Astrocyte of the cerebellum (primary cell): ENCODE measurements at regions not wholly inside any gene's neighbourhood (a gene's known extent, or its start where the extent isn't known, plus 50 kb on each side); places are given as distances from the start of the nearest gene placed in this dataset.

ENCODE experiments used
- DNase-seq: peaks from one replicate; pipeline ENCODE4 v3.0.0-alpha.2; 2011; ENCODE audit warnings: low read depth
- H3K4me3 ChIP-seq: 2 replicates; pipeline ENCODE4 v1.5.1; 2011; ENCODE audit warnings: mild to moderate bottlenecking, low read depth, low read length, moderate library complexity
- in situ Hi-C: cut with HindIII; loops from 2 replicates; pipeline ENCODE4 v1.10.0; 2017; ENCODE audit warnings: low sequenced_read_pairs
- TF ChIP-seq, protein P1 (sequence below): IDR thresholded peaks from 2 replicates; pipeline ENCODE4 v1.5.1; 2012; ENCODE audit warnings: low read length, low read depth, moderate library complexity, mild to moderate bottlenecking; ENCODE audit errors: missing control alignments

DNA sequence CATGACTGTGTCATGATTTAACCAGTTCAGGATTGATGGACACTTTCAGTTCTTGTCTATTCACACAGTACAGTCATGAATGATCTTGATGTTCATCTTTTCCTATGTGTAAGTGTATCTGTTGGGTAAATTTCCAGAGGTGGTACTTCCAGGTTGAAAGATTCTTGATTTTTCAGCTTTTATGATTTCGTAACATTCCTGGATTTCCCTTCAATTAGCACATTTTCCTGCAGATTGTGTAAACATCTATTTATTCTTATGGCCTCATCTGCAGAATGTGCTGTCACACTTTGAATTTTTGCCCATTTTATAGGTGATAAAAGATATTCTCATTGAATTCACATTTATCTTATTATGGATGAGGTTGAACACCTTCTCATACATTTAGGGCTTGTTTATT, 222.0 kb upstream of the FOXQ1 start:
- H3K4me3 ChIP-seq, result no peak overlapping the region
- DNase-seq, result no peak
- TF ChIP-seq, protein P1, sequence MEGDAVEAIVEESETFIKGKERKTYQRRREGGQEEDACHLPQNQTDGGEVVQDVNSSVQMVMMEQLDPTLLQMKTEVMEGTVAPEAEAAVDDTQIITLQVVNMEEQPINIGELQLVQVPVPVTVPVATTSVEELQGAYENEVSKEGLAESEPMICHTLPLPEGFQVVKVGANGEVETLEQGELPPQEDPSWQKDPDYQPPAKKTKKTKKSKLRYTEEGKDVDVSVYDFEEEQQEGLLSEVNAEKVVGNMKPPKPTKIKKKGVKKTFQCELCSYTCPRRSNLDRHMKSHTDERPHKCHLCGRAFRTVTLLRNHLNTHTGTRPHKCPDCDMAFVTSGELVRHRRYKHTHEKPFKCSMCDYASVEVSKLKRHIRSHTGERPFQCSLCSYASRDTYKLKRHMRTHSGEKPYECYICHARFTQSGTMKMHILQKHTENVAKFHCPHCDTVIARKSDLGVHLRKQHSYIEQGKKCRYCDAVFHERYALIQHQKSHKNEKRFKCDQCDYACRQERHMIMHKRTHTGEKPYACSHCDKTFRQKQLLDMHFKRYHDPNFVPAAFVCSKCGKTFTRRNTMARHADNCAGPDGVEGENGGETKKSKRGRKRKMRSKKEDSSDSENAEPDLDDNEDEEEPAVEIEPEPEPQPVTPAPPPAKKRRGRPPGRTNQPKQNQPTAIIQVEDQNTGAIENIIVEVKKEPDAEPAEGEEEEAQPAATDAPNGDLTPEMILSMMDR, result no peak
- in situ Hi-C loops, result no loop called here

DNA sequence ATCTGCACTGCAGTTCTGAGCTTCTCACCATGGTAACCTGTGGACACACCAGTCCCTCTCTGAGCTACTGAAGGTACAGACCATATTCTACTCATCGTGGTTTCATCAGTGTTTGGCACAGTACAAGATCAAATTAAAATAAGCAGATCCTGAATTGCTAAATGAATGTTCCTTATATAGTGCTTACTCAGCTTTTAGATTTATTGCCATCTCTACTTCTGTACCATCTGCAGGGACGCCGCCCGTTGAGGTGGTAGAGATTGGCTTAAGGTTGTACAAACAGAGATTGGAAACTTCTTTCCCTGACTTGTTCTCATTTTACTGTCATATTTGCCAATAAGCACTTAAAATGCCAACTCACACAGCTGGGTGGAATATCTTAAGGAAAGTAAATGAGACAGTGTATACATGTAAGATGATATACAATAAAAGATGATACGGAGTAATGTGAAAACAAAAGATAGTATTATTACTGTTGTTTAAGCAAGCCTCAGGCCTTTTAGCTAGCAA, 223.4 kb upstream of the FOXQ1 start:
- H3K4me3 ChIP-seq, result no peak overlapping the region
- DNase-seq, result no peak
- TF ChIP-seq, protein P1, result no peak
- in situ Hi-C loops, result no loop called here

DNA sequence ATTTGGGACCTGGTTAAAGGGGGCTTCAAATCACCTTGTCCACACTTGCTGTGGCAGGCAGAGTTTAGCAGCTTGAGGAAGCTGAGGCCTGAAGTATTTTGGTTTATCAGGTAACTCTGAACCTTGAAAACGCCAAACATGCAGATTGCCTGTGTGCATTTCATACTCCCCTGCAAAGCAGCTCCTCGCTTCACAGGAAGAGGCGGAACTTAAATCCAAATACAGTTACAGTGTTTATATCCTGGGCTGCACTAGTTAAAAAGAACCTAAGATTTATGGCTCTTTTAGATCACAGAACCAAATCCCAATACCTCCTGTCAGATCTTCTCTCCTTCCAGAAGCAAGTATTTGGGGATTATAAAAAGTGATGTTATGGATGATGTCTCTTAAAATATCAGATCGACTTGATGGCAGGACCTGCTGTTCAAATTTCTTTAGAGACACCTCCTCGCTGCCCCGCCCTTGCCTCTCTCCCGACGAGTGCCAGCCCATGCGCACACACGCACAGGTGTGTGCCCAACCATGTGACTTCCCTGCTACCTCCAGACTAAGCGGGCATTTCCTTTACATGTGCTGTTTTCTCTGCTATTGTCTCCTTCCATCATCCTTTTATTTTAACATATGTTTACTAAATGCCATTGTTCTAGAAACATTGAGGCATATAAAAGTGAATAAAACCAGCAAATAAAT, 224.6 kb upstream of the FOXQ1 start:
- in situ Hi-C loops, result no loop called here
- no peak overlapping the region for H3K4me3 ChIP-seq
- TF ChIP-seq, protein P1, result no peak
- no peak for DNase-seq

DNA sequence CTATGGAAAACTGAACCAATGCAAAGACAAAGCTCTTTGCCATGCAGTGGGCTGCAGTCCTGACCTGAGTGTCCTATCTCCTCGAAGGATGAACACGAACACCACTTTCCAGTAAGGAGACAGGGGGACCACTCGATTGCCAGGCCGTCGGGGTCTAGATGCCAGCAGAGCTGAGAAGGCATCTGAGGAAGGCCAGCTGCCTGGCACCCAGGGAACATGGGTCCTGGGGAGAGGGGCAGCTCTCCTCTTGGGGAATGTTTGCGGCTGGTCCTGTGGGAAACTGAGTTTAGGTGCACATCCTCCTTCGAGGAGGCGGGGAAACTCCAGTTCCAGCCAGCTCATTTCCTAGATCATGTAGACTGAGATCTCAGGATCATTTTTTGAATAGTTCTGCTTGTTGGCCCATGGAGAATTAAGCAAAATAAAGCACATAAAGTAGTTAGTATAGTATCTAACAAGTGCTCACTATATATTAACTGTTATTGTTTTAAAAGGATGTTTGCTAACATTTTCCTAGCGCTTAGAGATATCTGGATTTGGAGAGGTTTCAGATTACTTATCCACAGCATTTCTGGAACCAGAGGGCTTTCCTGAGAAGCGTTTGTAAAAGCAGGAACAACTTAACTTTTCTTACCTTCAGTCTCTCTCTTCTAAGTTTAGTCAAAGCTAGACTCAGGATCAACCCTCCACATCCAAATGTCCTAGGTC, 225.3 kb upstream of the FOXQ1 start:
- in situ Hi-C loops, result no loop called here
- no peak overlapping the region for H3K4me3 ChIP-seq
- no peak for DNase-seq
- TF ChIP-seq, protein P1, result no peak

DNA sequence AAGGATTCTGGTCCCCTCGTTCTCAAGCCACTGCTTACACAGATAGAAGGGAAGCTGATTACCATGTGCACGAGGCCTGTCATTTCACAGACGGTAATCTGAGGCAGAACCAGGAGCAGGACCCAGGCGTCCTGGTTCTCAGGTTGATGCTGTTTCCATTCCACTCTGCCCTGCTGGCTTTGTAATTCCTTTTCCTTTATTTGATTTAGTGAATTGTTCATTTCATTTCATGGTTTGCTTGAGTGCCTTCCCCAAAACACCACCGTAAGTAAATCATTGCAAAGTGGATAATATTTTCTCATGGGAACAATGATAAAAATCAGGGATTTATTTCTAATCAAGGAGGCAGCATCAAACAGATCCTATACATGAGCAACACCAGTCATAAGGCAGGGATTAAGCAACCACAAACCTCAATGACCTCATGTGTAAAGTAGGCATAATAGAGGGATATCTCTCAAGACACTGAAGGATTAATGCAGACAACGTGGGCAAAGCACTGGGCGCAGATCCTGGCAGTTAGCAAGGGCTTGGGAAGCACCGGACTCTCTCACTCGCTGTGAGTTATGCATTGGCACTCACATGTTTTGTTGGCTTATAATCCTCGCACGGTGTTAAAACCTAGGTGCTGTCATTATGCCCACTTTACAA, 229.5 kb upstream of the FOXQ1 start:
- H3K4me3 ChIP-seq, result no peak overlapping the region
- in situ Hi-C loops, result no loop called here
- TF ChIP-seq, protein P1, result no peak
- DNase-seq, result no peak

DNA sequence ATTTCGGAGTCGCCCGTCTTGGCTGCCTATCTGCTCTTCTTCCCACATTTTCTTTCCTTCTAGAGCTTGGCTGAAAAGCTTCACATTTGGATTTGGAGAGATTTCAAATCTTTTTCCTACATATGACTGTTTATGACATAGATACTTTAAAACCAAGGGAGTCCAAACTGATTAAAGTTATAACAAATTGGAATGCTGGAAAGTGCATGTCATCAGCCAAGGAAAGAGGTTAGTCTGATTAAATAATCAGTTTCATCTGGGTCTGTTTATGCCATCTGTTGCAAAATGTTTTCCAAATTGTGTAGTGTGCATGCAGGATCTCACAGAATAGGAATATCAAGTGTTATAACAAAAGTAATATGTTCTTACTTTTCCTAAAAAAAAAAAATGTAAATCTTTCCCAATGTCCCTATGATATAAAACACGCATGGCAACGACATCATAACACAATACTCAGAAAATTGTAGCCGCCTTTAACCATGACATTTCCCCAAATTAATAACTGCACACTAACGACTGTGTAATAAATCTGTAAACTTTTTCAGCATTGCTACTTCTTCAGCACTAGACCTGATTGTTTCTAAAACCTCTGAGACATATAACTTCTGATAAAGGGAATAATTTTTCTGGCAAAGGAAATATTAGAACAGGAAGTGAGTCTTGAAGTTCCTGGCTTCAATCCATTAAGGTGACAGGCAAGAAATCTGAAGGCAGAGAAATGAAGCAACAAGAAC, 230.2 kb upstream of the FOXQ1 start:
- H3K4me3 ChIP-seq, result no peak overlapping the region
- DNase-seq, result no peak
- in situ Hi-C loops, result no loop called here
- TF ChIP-seq, protein P1, result no peak
